ENCODE measurements at regions not wholly inside any gene's neighbourhood (a gene's known extent, or its start where the extent isn't known, plus 50 kb on each side); places are given as distances from the start of the nearest gene placed in this dataset.

GRCh38 chr22:48376428-48376827 is 1451.2 kb downstream of the BRD1 start:
- no peak for ATAC-seq
- TF ChIP-seq ZC3H10 (CRISPR knock-in tag; IDR thresholded peaks at IDR 0.05) (no peak), ZNF565 (CRISPR knock-in tag; conservative IDR thresholded peaks at IDR 0.05; ENCODE audit: low read depth) (no peak), TOX (CRISPR knock-in tag; IDR thresholded peaks at IDR 0.05; ENCODE audit: borderline replicate concordance) (no peak), CREB5 (CRISPR knock-in tag; IDR thresholded peaks at IDR 0.05; ENCODE audit: low read depth) (no peak), CSRNP3 (CRISPR knock-in tag; IDR thresholded peaks at IDR 0.05) (no peak), GLIS3 (CRISPR knock-in tag; IDR thresholded peaks at IDR 0.05) (no peak)

GRCh38 chr22:48373626-48374173 is 1454.0 kb downstream of the BRD1 start:
- no peak for ATAC-seq
- no peak for TF ChIP-seq ZNF8 (CRISPR knock-in tag; IDR thresholded peaks at IDR 0.05)
- TF ChIP-seq OSR1 (CRISPR knock-in tag; IDR thresholded peaks at IDR 0.05), result no peak
- no peak for TF ChIP-seq CREB5 (CRISPR knock-in tag; IDR thresholded peaks at IDR 0.05; ENCODE audit: low read depth)
- TF ChIP-seq BACH2 (CRISPR knock-in tag; IDR thresholded peaks at IDR 0.05; ENCODE audit: borderline replicate concordance), result no peak
- no peak for TF ChIP-seq ZNF565 (CRISPR knock-in tag; conservative IDR thresholded peaks at IDR 0.05; ENCODE audit: low read depth)
- TF ChIP-seq RARB (CRISPR knock-in tag; IDR thresholded peaks at IDR 0.05), result no peak
- TF ChIP-seq ZC3H10 (CRISPR knock-in tag; IDR thresholded peaks at IDR 0.05), result no peak
- TF ChIP-seq SNAI2 (CRISPR knock-in tag; IDR thresholded peaks at IDR 0.05), result no peak
- TF ChIP-seq CSDC2 (CRISPR knock-in tag; IDR thresholded peaks at IDR 0.05), result no peak
- no peak for TF ChIP-seq ESRRG (CRISPR knock-in tag; IDR thresholded peaks at IDR 0.05)
- TF ChIP-seq ISL1 (CRISPR knock-in tag; IDR thresholded peaks at IDR 0.05), result no peak
- no peak for TF ChIP-seq GLIS3 (CRISPR knock-in tag; IDR thresholded peaks at IDR 0.05)
- no peak for TF ChIP-seq ZFP3 (CRISPR knock-in tag; IDR thresholded peaks at IDR 0.05)
- TF ChIP-seq ARNTL (CRISPR knock-in tag; IDR thresholded peaks at IDR 0.05; ENCODE audit: borderline replicate concordance, low read depth), result no peak
- TF ChIP-seq TSHZ2 (CRISPR knock-in tag; IDR thresholded peaks at IDR 0.05), result no peak
- TF ChIP-seq PPARA (CRISPR knock-in tag; IDR thresholded peaks at IDR 0.05; ENCODE audit: borderline replicate concordance), result no peak
- no peak for TF ChIP-seq ZFP30 (CRISPR knock-in tag; IDR thresholded peaks at IDR 0.05)
- TF ChIP-seq POU6F1 (CRISPR knock-in tag; IDR thresholded peaks at IDR 0.05; ENCODE audit: borderline replicate concordance, low read depth), result no peak
- no peak for TF ChIP-seq ZNF70 (CRISPR knock-in tag; IDR thresholded peaks at IDR 0.05)

GRCh38 chr22:48372390-48372789 is 1455.3 kb downstream of the BRD1 start:
- ATAC-seq, result no peak
- no peak for TF ChIP-seq BACH2 (CRISPR knock-in tag; IDR thresholded peaks at IDR 0.05; ENCODE audit: borderline replicate concordance)

GRCh38 chr22:48371391-48371790 is 1456.3 kb downstream of the BRD1 start:
- ATAC-seq, result no peak
- TF ChIP-seq GLIS3 (CRISPR knock-in tag; IDR thresholded peaks at IDR 0.05) (no peak), ZNF70 (CRISPR knock-in tag; IDR thresholded peaks at IDR 0.05) (no peak), OSR1 (CRISPR knock-in tag; IDR thresholded peaks at IDR 0.05) (no peak), ZFP3 (CRISPR knock-in tag; IDR thresholded peaks at IDR 0.05) (no peak), SNAI2 (CRISPR knock-in tag; IDR thresholded peaks at IDR 0.05) (no peak), CSDC2 (CRISPR knock-in tag; IDR thresholded peaks at IDR 0.05) (no peak), BACH2 (CRISPR knock-in tag; IDR thresholded peaks at IDR 0.05; ENCODE audit: borderline replicate concordance) (no peak), TOX (CRISPR knock-in tag; IDR thresholded peaks at IDR 0.05; ENCODE audit: borderline replicate concordance) (no peak), CSRNP3 (CRISPR knock-in tag; IDR thresholded peaks at IDR 0.05) (no peak), POU6F1 (CRISPR knock-in tag; IDR thresholded peaks at IDR 0.05; ENCODE audit: borderline replicate concordance, low read depth) (no peak), RARB (CRISPR knock-in tag; IDR thresholded peaks at IDR 0.05) (no peak), ISL1 (CRISPR knock-in tag; IDR thresholded peaks at IDR 0.05) (no peak), ZFP30 (CRISPR knock-in tag; IDR thresholded peaks at IDR 0.05) (no peak), ESRRG (CRISPR knock-in tag; IDR thresholded peaks at IDR 0.05) (no peak), CREB5 (CRISPR knock-in tag; IDR thresholded peaks at IDR 0.05; ENCODE audit: low read depth) (no peak), ZC3H10 (CRISPR knock-in tag; IDR thresholded peaks at IDR 0.05) (no peak)

Measured in SK-N-SH treated with all-trans-retinoic acid at 6 μM for 48 hours (cell line).